ENCODE measurements at regions not wholly inside any gene's neighbourhood (a gene's known extent, or its start where the extent isn't known, plus 50 kb on each side); places are given as distances from the start of the nearest gene placed in this dataset.

DNA sequence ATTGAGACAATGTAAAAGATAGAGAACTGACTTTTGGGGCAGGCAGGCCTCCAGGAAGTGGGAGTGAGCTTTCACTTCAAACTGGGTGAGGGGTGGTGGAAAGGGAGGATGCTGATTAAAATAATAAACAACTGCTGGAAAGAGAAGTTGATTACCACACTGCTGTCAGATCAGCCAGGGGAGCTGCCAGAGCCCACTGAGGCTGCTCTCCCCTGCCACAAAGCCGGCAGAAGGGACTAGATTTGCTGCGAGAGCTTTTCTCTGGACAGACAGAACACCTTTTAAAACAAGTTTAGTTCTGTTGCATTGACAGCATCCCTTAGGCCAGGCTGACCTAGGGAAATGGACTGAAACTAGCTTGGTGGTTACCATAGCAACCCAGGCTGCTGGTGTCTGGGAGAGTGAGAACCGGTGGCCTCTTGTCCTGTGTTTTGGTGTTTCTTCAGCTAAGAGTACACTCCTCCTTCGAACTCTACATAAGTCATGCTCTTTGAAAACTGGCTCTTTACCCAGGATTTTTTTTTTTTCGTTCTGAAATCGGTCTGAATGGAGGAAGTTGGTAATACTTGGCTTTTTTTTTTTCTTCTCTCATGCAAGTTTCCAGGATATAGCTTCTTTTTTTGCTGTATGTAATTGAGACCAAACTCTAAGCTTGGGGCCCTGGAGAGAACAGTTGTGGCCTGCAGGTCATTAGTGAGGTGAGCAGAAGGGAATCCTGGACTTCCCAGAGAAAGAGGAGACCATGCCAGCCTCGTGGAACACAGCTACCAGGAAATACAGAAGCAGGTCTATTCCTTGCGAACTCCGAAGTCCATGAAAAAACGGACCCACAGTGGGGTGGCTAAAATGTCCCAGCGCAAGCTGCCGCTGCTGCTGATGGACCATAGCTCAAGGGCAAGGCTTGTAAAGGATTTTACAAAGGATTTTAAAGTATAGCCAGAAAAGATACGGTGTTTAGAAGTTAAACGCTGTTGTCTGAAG is 374.4 kb downstream of the UTRN start:
- H3K4me1 ChIP-seq, result peaks cover 3 to 51% (median 23%) of the 10 kb centered on the region in 4 donors
- intact Hi-C loops (cut with DNase I; ENCODE audit: low total_unique reads), result no loop called here

DNA sequence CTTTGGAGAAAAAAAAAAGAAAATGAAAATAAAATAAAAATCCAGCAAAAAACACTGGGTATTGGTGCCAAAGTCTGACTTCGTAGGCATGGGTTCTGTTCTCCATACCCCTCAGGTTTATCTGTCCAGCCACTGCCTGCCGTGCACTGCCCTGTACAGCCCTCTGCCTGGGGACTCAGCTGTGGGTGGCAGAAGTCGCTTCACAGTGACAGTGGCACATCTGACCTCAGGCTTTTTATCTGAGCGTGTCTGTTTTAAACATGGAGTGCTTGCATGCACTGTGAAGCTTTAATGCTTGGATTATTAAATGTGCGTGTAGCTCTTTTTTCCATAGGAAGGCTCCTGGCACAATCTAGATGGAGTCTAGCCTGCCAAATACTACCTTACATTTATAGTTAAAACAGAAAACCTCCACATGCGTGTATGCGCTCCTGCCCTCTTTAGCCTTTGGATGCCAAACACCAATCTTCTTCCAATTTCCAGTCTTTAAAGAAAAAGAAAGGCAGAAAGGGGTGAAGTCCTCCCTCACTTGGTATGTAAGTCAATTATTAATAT is 375.5 kb downstream of the UTRN start:
- DNase-seq, result no peak
- 67 to 93% (median 88%) methylated on average over 7 of the region's 7 CpGs for WGBS, 5 donors
- Histone ChIP-seq H3K9me3 (no peaks in the 10 kb centered on the region), H3K27ac (no peak overlapping the region), H3K36me3 (no peaks in the 10 kb centered on the region), H3K4me3 (no peak overlapping the region), H3K4me1 (peaks cover 3 to 46% (median 19%) of the 10 kb centered on the region in 4 donors), H3K27me3 (no peaks in the 10 kb centered on the region)
- intact Hi-C loops (cut with DNase I; ENCODE audit: low total_unique reads), result no loop called here
- TF ChIP-seq POLR2AphosphoS5 (IDR thresholded peaks at IDR 0.05), result no peak

More for the DNA sequence above, 374.4 kb downstream of the UTRN start:
- Histone ChIP-seq H3K27ac (peak overlapping the region in 3 of 5 donors; percentile 7 to 15 (median 11)), H3K9me3 (no peaks in the 10 kb centered on the region), H3K4me3 (no peak overlapping the region), H3K36me3 (no peaks in the 10 kb centered on the region), H3K27me3 (no peaks in the 10 kb centered on the region)
- TF ChIP-seq POLR2A (IDR thresholded peaks at IDR 0.05) (no peak), POLR2AphosphoS5 (IDR thresholded peaks at IDR 0.05) (no peak), EP300 (IDR thresholded peaks at IDR 0.05) (no peak)
- TF ChIP-seq, protein P1, sequence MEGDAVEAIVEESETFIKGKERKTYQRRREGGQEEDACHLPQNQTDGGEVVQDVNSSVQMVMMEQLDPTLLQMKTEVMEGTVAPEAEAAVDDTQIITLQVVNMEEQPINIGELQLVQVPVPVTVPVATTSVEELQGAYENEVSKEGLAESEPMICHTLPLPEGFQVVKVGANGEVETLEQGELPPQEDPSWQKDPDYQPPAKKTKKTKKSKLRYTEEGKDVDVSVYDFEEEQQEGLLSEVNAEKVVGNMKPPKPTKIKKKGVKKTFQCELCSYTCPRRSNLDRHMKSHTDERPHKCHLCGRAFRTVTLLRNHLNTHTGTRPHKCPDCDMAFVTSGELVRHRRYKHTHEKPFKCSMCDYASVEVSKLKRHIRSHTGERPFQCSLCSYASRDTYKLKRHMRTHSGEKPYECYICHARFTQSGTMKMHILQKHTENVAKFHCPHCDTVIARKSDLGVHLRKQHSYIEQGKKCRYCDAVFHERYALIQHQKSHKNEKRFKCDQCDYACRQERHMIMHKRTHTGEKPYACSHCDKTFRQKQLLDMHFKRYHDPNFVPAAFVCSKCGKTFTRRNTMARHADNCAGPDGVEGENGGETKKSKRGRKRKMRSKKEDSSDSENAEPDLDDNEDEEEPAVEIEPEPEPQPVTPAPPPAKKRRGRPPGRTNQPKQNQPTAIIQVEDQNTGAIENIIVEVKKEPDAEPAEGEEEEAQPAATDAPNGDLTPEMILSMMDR (IDR thresholded peaks at IDR 0.05), result no peak
- WGBS, 5 donors, result 53 to 71% (median 68%) methylated on average over 14 of the region's 14 CpGs
- DNase-seq, result peak in 1 of 2 donors; percentile 74

DNA sequence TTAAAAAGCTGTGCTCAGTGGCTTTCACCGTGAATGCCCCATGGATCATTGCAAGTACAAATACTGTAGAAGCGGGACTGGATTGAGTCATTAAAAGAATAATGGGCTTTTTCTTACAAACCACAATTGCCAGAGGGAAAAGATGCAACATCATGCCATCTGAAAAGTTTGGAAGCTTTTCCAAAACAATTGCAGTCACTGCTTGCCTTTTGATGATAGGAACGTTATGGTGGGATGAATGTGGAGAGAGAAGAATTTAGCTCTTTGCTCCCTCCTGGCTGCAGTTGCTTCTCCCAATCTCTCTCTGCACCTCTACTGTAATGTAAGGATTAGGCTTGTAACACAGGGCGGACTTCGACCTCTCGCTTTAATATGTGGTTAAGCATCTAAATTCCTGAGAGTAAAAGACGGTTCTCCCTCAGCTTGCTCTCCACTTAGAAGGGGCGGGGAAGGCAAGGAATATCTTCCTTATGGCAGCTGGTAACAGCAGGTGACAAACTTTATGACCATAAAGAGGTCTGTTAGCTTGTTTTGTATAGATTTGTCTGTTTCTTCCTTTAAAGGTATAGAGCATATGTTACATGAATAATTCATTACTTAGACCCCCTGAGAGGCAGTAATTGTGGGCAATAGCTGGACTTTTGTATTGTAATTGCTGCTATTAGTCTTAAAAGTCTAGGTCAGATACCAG is 376.1 kb downstream of the UTRN start:
- H3K36me3 ChIP-seq, result no peaks in the 10 kb centered on the region
- TF ChIP-seq POLR2AphosphoS5 (IDR thresholded peaks at IDR 0.05) (no peak), POLR2A (IDR thresholded peaks at IDR 0.05) (no peak)
- DNase-seq, result peak in 1 of 2 donors; percentile 36
- peaks cover 3 to 48% (median 22%) of the 10 kb centered on the region in 4 donors for H3K4me1 ChIP-seq
- 39 to 67% (median 58%) methylated on average over 8 of the region's 8 CpGs for WGBS, 5 donors
- no peaks in the 10 kb centered on the region for H3K27me3 ChIP-seq
- intact Hi-C loops (cut with DNase I; ENCODE audit: low total_unique reads), result no loop called here
- H3K27ac ChIP-seq, result no peak overlapping the region
- no peaks in the 10 kb centered on the region for H3K9me3 ChIP-seq
- H3K4me3 ChIP-seq, result no peak overlapping the region

DNA sequence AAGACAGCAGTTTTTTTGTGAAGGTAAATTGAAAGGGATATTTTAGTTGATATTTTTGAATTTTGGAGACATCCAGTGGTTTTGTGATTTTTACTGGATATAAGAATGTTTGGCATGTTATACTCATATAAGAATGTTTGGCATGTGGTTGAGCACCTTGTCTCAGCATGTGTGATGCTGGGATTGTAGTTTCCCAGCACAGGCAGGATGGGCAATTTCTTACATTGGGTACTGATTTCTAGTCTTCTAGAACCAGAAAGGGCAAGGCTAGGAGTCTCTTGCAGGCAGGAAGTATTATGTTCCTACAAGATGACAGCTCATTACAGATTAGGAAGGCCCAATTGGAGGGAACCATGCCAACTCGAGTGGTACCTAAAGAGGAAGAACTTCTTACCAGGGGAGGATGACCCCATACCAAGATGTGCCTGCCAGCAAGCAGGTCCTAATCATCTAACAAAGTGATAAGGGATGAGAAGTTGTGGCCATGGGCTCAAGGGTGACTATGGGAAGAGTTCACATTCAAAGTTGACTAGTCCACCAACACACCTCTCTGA is 377.8 kb downstream of the UTRN start:
- TF ChIP-seq POLR2AphosphoS5 (IDR thresholded peaks at IDR 0.05) (no peak), POLR2A (IDR thresholded peaks at IDR 0.05) (no peak), EP300 (IDR thresholded peaks at IDR 0.05) (no peak)
- TF ChIP-seq, protein P1 (IDR thresholded peaks at IDR 0.05), result no peak
- Histone ChIP-seq H3K9me3 (no peaks in the 10 kb centered on the region), H3K27me3 (no peaks in the 10 kb centered on the region), H3K4me1 (peaks cover 3 to 43% (median 18%) of the 10 kb centered on the region in 4 donors), H3K27ac (no peak overlapping the region), H3K36me3 (no peaks in the 10 kb centered on the region), H3K4me3 (no peak overlapping the region)
- intact Hi-C loops (cut with DNase I; ENCODE audit: low total_unique reads), result no loop called here
- WGBS, 5 donors, result 80 to 100% (median 94%) methylated on average over 1 of the region's 1 CpG
- no peak for DNase-seq

DNA sequence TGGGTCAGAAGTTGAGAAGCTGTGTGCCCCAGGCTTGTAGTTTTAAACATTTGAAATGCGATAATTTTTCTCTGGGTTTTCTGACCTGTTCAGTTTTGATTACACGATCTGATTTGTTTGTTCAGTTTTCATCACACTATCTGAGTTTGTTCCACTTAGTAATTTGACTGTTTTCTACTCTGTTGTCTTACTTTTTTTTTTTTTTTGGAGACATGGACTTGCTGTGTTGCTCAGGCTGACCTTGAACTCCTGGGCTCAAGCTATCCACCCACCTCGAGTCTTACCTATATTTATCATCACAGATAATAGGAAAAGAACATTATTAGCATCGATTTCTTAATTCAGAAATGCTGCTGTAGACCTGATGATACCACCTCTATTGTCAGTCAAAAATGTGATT is 379.1 kb downstream of the UTRN start:
- H3K36me3 ChIP-seq, result no peaks in the 10 kb centered on the region
- intact Hi-C loops (cut with DNase I; ENCODE audit: low total_unique reads), result no loop called here
- 56 to 69% (median 63%) methylated on average over 4 of the region's 4 CpGs for WGBS, 5 donors
- no peak for DNase-seq
- H3K27ac ChIP-seq, result no peak overlapping the region
- no peaks in the 10 kb centered on the region for H3K9me3 ChIP-seq
- peaks cover 3 to 35% (median 15%) of the 10 kb centered on the region in 4 donors for H3K4me1 ChIP-seq
- no peaks in the 10 kb centered on the region for H3K27me3 ChIP-seq
- TF ChIP-seq POLR2A (IDR thresholded peaks at IDR 0.05) (no peak), POLR2AphosphoS5 (IDR thresholded peaks at IDR 0.05) (no peak), EP300 (IDR thresholded peaks at IDR 0.05) (no peak)
- TF ChIP-seq, protein P1 (IDR thresholded peaks at IDR 0.05), result no peak
- no peak overlapping the region for H3K4me3 ChIP-seq
